Uterus (tissue), 3 donors: ENCODE measurements at regions not wholly inside any gene's neighbourhood (a gene's known extent, or its start where the extent isn't known, plus 50 kb on each side); places are given as distances from the start of the nearest gene placed in this dataset.
"Not testable (repeated sequence)": the region's sequence is repeated elsewhere in the genome, so short reads cannot be mapped to it uniquely, and the experiment has no call there.

Source experiments
- DNase-seq, 2 donors: peaks; one replicate each; pipeline ENCODE4 v3.0.0-alpha.2; 2019 to 2020
- H3K27ac ChIP-seq, 2 donors: fragments of 200-600 bp; sonication (generic); 1 replicate in 1 of 2; 2 replicates in 1 of 2; pipeline ENCODE4 v1.5.1; 2016 to 2018
- H3K27me3 ChIP-seq, 2 donors: fragments of 200-600 bp; sonication (generic); one replicate each; pipeline ENCODE4 v1.5.1; 2018 to 2019; ENCODE audit warnings: control low read depth in 1 of 2
- H3K36me3 ChIP-seq, 2 donors: fragments of 200-600 bp; sonication (generic); one replicate each; pipeline ENCODE4 v1.5.1; 2019; ENCODE audit warnings: control low read depth in 1 of 2
- H3K4me1 ChIP-seq, 2 donors: fragments of 200-600 bp; sonication (generic); one replicate each; pipeline ENCODE4 v1.5.1; 2018 to 2019; ENCODE audit warnings: control low read depth in 1 of 2
- H3K4me3 ChIP-seq, 2 donors: fragments of 200-600 bp; sonication (generic); 1 replicate in 1 of 2; 2 replicates in 1 of 2; pipeline ENCODE4 v1.5.1; 2018 to 2019; ENCODE audit warnings: mild to moderate bottlenecking in 1 of 2
- H3K9me3 ChIP-seq, 2 donors: fragments of 200-600 bp; sonication (generic); one replicate each; pipeline ENCODE4 v1.5.1; 2019; ENCODE audit warnings: control low read depth in 1 of 2
- POLR2A ChIP-seq, 2 donors: fragments of 450-650 bp; IDR thresholded peaks; one replicate each; pipeline ENCODE4 v1.6.1; 2016; ENCODE audit warnings: antibody characterized with exemption in 2 of 2, mild to moderate bottlenecking in 1 of 2, moderate library complexity in 1 of 2
- intact Hi-C: fragments of 100-400 bp; cut with DNase I; formaldehyde crosslinking; loops from one replicate; pipeline ENCODE4 v1.15.1; 2023; ENCODE audit warnings: low total_unique reads
- TF ChIP-seq, protein P1 (sequence below), 4 experiments: fragments of 200-600 bp in 2 of 4; fragments of 450-650 bp in 2 of 4; sonication (generic) in 2 of 4; IDR thresholded peaks; one replicate each; pipeline ENCODE4 v1.5.1; 2016 to 2019; ENCODE audit warnings: antibody characterized with exemption in 4 of 4, mild to moderate bottlenecking in 2 of 4, moderate library complexity in 1 of 4
- donor health status: DM: yes; HTN: yes; CAD: no.

DNA sequence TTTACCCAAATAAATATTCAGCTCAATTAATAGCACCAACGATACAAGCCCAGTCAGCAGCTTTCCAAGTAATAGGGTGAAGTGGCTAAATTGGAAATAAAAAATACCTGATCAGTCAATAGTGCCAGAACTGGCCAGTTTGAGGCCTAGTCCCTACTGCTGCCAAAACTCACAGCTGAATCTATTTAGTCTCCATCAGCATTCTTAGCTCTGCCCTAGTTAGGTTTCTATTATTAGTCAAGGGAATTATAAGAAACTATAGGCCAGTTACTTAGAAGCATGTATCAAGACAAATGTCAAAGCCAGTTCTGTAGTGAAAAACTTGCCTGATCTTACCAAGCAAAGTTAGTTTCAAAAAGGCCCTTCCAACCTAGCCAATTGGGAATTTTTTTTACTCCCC lies 146.2 kb upstream of the ZBTB20 start:
- DNase-seq = no peak
- Histone ChIP-seq H3K9me3 (no peaks in the 10 kb centered on the region), H3K36me3 (no peaks in the 10 kb centered on the region), H3K4me3 (no peak overlapping the region), H3K4me1 (no peaks in the 10 kb centered on the region), H3K27me3 (no peaks in the 10 kb centered on the region), H3K27ac (no peak overlapping the region)
- TF ChIP-seq, protein P1, sequence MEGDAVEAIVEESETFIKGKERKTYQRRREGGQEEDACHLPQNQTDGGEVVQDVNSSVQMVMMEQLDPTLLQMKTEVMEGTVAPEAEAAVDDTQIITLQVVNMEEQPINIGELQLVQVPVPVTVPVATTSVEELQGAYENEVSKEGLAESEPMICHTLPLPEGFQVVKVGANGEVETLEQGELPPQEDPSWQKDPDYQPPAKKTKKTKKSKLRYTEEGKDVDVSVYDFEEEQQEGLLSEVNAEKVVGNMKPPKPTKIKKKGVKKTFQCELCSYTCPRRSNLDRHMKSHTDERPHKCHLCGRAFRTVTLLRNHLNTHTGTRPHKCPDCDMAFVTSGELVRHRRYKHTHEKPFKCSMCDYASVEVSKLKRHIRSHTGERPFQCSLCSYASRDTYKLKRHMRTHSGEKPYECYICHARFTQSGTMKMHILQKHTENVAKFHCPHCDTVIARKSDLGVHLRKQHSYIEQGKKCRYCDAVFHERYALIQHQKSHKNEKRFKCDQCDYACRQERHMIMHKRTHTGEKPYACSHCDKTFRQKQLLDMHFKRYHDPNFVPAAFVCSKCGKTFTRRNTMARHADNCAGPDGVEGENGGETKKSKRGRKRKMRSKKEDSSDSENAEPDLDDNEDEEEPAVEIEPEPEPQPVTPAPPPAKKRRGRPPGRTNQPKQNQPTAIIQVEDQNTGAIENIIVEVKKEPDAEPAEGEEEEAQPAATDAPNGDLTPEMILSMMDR (IDR thresholded peaks at IDR 0.05) = no peak
- TF ChIP-seq POLR2A (IDR thresholded peaks at IDR 0.05) = no peak
- intact Hi-C loops = no loop called here

DNA sequence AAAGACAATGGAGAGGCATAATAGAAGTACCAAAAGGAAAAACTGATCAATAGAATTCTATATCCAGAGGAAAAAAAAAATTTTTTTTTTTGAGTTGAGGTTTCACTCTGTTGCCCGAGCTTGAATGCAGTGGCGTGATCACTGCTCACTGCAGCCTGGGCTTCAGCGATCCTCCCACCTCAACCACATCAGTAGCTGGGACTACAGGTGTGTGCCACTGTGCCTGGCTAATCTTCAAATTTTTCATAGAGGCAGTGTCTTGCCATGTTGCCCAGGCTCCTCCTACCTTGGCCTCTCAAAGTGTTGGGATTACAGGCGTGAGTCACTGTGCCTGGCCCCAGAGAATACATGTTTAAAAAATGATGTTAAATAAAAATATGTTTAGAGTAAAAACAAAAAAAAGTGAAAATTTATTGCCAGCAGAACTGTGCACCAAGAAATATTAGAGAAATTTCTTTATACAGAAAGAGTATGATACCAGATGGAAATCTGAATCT lies 154.3 kb upstream of the ZBTB20 start:
- H3K4me3 ChIP-seq = no peak overlapping the region
- TF ChIP-seq POLR2A (IDR thresholded peaks at IDR 0.05) = no peak
- TF ChIP-seq, protein P1 (IDR thresholded peaks at IDR 0.05) = no peak
- H3K9me3 ChIP-seq = no peaks in the 10 kb centered on the region
- H3K4me1 ChIP-seq = no peaks in the 10 kb centered on the region
- no peak overlapping the region for H3K27ac ChIP-seq
- intact Hi-C loops = no loop called here
- no peak for DNase-seq
- no peaks in the 10 kb centered on the region for H3K27me3 ChIP-seq
- no peaks in the 10 kb centered on the region for H3K36me3 ChIP-seq

DNA sequence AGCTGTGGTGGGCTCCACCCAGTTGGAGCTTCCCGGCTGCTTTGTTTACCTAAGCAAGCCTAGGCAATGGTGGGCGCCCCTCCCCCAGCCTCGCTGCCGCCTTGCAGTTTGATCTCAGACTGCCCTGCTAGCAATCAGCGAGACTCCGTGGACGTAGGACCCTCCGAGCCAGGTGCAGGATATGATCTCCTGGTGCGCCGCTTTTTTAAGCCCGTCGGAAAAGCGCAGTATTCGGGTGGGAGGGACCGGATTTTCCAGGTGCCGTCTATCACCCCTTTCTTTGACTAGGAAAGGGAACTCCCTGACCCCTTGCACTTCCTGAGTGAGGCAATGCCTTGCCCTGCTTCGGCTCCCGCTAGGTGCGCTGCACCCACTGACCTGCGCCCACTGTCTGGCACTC lies 170.9 kb upstream of the ZBTB20 start:
- H3K36me3 ChIP-seq, H3K4me3 ChIP-seq, intact Hi-C loops, H3K4me1 ChIP-seq, H3K9me3 ChIP-seq, H3K27ac ChIP-seq, H3K27me3 ChIP-seq, DNase-seq: not testable (repeated sequence)

DNA sequence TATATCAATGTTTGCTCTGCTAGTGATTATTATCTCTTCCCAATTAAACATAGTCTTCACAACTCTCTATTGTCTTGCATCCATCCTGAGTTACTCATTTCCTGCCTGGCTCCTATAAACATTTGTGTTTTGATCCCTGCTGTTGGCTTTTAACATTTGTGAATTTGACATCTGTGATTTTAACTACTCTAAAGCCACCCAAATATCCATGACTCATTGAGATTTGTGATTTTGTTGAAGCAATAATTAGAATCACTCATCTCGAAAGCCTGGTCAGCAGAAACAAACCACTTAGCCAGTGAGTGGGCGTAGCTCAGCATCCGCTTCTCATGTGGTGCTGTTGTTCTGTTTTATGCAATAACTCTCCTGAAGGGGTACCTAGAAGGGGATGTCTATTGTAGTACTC lies 174.3 kb upstream of the ZBTB20 start:
- intact Hi-C loops = no loop called here
- no peak for TF ChIP-seq POLR2A (IDR thresholded peaks at IDR 0.05)
- TF ChIP-seq, protein P1 (IDR thresholded peaks at IDR 0.05) = no peak
- H3K36me3 ChIP-seq = no peaks in the 10 kb centered on the region
- H3K27me3 ChIP-seq = no peaks in the 10 kb centered on the region
- no peaks in the 10 kb centered on the region for H3K4me1 ChIP-seq
- DNase-seq = no peak
- no peak overlapping the region for H3K4me3 ChIP-seq
- H3K9me3 ChIP-seq = no peaks in the 10 kb centered on the region
- no peak overlapping the region for H3K27ac ChIP-seq

DNA sequence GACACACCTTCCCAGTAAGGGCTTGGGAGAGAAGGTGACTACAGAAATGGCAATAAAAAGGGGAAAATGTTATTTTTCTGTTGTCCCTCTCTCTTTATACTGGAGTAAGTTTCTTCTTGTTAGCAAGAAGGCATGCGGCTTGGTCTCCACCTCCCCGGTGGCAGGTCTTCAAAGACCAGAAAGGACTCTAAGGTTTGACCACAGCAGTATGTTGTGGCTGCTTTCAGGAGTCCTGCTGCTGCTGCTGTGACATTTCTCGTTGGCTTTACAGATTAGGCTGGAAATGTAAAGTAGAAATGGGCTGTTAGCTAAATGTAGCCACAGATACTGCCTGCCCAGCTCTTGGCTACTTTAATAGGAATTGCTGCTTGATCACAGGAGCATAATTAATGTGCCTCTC lies 175.8 kb upstream of the ZBTB20 start:
- TF ChIP-seq, protein P1 (IDR thresholded peaks at IDR 0.05) = no peak
- no peak for TF ChIP-seq POLR2A (IDR thresholded peaks at IDR 0.05)
- no peaks in the 10 kb centered on the region for H3K4me1 ChIP-seq
- no peak overlapping the region for H3K27ac ChIP-seq
- no peak overlapping the region for H3K4me3 ChIP-seq
- no peaks in the 10 kb centered on the region for H3K9me3 ChIP-seq
- H3K27me3 ChIP-seq = no peaks in the 10 kb centered on the region
- H3K36me3 ChIP-seq = no peaks in the 10 kb centered on the region
- intact Hi-C loops = no loop called here
- DNase-seq = no peak

DNA sequence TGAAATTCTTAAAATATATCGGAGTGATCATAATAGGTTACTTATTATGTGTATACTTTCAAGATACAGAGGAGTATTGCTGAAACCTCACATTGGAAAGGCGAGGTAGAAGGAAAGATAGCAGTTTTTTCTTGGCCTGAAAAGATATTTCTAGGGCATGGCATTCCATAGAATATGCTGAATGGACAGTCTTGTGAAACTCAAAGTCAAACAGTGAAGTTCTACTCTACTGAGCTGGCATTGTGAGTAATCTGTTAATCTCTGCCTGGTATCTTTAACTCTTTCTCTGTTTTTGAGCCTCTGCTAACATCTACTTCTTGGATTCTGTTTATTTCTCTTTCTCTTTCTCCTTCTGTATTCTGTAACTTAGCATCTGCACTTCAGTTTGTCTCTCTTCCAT lies 176.3 kb upstream of the ZBTB20 start:
- no peak overlapping the region for H3K27ac ChIP-seq
- no peaks in the 10 kb centered on the region for H3K9me3 ChIP-seq
- no peaks in the 10 kb centered on the region for H3K4me1 ChIP-seq
- DNase-seq = no peak
- intact Hi-C loops = no loop called here
- no peak overlapping the region for H3K4me3 ChIP-seq
- no peaks in the 10 kb centered on the region for H3K27me3 ChIP-seq
- H3K36me3 ChIP-seq = no peaks in the 10 kb centered on the region
- TF ChIP-seq, protein P1 (IDR thresholded peaks at IDR 0.05) = no peak
- TF ChIP-seq POLR2A (IDR thresholded peaks at IDR 0.05) = no peak
